Vagina (tissue), 2 donors: ENCODE measurements at regions not wholly inside any gene's neighbourhood (a gene's known extent, or its start where the extent isn't known, plus 50 kb on each side); places are given as distances from the start of the nearest gene placed in this dataset.

Experiments used
- POLR2AphosphoS5 ChIP-seq, 2 donors: sonication (generic); formaldehyde crosslinking; IDR thresholded peaks; one replicate each; pipeline ENCODE4 v1.9.0; 2017; ENCODE audit warnings: antibody characterized with exemption in 2 of 2, mild to moderate bottlenecking in 2 of 2, low read depth in 1 of 2; ENCODE audit not compliant: insufficient read depth in 1 of 2
- TF ChIP-seq, protein P1 (sequence below), 3 experiments: fragments of 450-650 bp in 2 of 3; fragments of 200-600 bp in 1 of 3; sonication (generic) in 1 of 3; IDR thresholded peaks; one replicate each; pipeline ENCODE4 v1.5.1; 2017 to 2019; ENCODE audit warnings: antibody characterized with exemption in 3 of 3, mild to moderate bottlenecking in 2 of 3, moderate library complexity in 2 of 3

DNA sequence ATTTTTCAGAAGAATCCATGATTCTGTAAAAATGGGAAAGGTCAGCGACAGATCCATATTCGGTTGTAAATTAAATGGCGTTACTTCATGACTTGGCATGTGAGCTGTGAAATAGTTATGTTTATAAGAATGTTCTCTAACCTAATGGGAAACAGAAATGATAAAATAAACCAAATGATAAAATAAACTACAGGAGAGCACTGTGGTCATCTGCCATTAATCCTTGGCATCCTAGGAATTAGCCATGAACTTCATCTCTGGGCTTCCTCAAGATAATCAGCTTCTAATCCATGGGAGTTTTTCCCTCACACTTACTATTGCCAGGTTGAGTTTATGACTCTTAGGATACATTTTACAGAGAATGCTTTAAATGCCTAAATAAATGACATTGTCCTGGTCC is 94.6 kb upstream of the SLC30A5 start:
- TF ChIP-seq POLR2AphosphoS5 (IDR thresholded peaks at IDR 0.05; ENCODE audit: insufficient read depth in 1 of 2, low read depth in 1 of 2): no peak
- TF ChIP-seq, protein P1, sequence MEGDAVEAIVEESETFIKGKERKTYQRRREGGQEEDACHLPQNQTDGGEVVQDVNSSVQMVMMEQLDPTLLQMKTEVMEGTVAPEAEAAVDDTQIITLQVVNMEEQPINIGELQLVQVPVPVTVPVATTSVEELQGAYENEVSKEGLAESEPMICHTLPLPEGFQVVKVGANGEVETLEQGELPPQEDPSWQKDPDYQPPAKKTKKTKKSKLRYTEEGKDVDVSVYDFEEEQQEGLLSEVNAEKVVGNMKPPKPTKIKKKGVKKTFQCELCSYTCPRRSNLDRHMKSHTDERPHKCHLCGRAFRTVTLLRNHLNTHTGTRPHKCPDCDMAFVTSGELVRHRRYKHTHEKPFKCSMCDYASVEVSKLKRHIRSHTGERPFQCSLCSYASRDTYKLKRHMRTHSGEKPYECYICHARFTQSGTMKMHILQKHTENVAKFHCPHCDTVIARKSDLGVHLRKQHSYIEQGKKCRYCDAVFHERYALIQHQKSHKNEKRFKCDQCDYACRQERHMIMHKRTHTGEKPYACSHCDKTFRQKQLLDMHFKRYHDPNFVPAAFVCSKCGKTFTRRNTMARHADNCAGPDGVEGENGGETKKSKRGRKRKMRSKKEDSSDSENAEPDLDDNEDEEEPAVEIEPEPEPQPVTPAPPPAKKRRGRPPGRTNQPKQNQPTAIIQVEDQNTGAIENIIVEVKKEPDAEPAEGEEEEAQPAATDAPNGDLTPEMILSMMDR (IDR thresholded peaks at IDR 0.05): no peak
